HEK293T (cell line): ENCODE measurements at regions not wholly inside any gene's neighbourhood (a gene's known extent, or its start where the extent isn't known, plus 50 kb on each side); places are given as distances from the start of the nearest gene placed in this dataset.

Experiments used
- ARNT ChIP-seq: fragments of 450-650 bp; IDR thresholded peaks from 2 replicates; pipeline ENCODE4 v1.6.1; 2017; ENCODE audit warnings: mild to moderate bottlenecking
- BHLHE40 ChIP-seq: fragments of 450-650 bp; IDR thresholded peaks from 2 replicates; pipeline ENCODE4 v1.6.1; 2016; ENCODE audit warnings: mild to moderate bottlenecking, moderate library complexity, borderline replicate concordance
- CTBP1 ChIP-seq: fragments of 450-650 bp; IDR thresholded peaks from 2 replicates; pipeline ENCODE4 v1.6.1; 2016; ENCODE audit warnings: borderline replicate concordance
- FOXA1 ChIP-seq: fragments of 450-650 bp; IDR thresholded peaks from 2 replicates; pipeline ENCODE4 v1.6.1; 2016; ENCODE audit warnings: mild to moderate bottlenecking
- SP1 ChIP-seq: fragments of 450-650 bp; IDR thresholded peaks from 2 replicates; pipeline ENCODE4 v1.6.1; 2017
- TARDBP ChIP-seq: fragments of 450-650 bp; IDR thresholded peaks from 2 replicates; pipeline ENCODE4 v1.6.1; 2016

DNA sequence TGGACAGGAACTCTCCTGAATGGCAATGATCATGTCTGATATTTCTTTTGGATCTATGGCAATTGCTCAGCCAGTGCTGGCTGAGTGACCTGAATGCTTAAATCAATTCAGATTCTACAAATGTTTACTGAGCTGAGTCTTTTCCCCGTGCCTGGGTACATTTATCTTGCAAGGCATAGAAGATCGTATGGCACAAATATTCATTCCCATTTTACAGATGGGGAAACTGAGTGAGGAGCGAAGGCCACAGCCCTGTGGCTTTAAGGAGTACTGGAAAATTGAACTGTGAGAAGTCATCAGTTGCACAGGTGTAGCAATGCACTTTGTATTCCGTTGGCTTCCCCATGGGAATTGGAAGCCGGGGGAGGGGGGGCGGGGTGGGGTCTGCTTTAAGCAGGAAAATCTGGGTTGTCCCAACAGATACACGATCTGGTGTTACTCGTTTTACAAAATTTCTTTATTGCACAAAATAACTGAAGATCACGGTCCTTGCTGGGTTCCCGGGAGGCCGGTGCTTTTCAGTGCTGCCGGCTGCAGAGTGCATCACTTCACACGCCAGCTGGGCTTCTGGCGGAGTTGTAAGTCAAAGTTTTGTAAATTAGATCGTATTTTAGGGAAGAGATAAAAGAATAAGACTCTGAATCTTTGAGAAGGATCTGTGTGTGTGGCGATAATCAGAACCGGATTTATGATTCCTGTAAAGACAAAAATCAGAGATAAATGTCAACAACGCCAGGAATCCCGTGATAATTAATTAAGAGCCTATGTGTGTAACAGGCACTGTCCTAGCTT lies 75.0 kb upstream of the MAP1LC3B2 start:
- TF ChIP-seq ARNT (no peak), SP1 (no peak), CTBP1 (no peak), BHLHE40 (no peak), FOXA1 (no peak), TARDBP (no peak)
